ENCODE measurements at regions not wholly inside any gene's neighbourhood (a gene's known extent, or its start where the extent isn't known, plus 50 kb on each side); places are given as distances from the start of the nearest gene placed in this dataset.

GRCh38 chr7:53473371-53473770, 437.9 kb downstream of the POM121L12 start:
- no peaks in the 10 kb centered on the region for H3K27me3 Mint-ChIP-seq (ENCODE audit: insufficient read depth, unreplicated experiment)

GRCh38 chr7:53475776-53476175, 440.3 kb downstream of the POM121L12 start:
- no peak for DNase-seq
- ChIA-PET CTCF (no interaction called here), POLR2A (no interaction called here)
- Histone ChIP-seq H3K27me3 (replicated peaks; ENCODE audit: control insufficient read depth, insufficient read depth, low read length) (no peaks in the 10 kb centered on the region), H3K4me3 (ENCODE audit: low read depth, low read length) (no peak overlapping the region), H3K4me1 (no peaks in the 10 kb centered on the region), H3K36me3 (ENCODE audit: control insufficient read depth, insufficient read depth, low read length) (no peaks in the 10 kb centered on the region), H3K9me3 (no peaks in the 10 kb centered on the region)
- intact Hi-C loops (cut with micrococcal nuclease; ENCODE audit: unreplicated experiment), result no loop called here
- BruUV-seq (replicated peaks), result no TSS peak
- Mint-ChIP-seq H3K4me1 (ENCODE audit: low read depth, unreplicated experiment) (peaks cover 14% of the 10 kb centered on the region), H3K36me3 (ENCODE audit: insufficient read depth, unreplicated experiment) (no peaks in the 10 kb centered on the region), H3K27me3 (ENCODE audit: insufficient read depth, unreplicated experiment) (no peaks in the 10 kb centered on the region), H3K4me3 (ENCODE audit: unreplicated experiment) (no peak overlapping the region), H3K27ac (ENCODE audit: unreplicated experiment) (no peak overlapping the region), H3K9me3 (ENCODE audit: unreplicated experiment) (no peaks in the 10 kb centered on the region)
- TF ChIP-seq CTCF (IDR thresholded peaks at IDR 0.05; ENCODE audit: insufficient read depth in 1 of 2, low read depth in 1 of 2, low read length in 1 of 2, severe bottlenecking in 1 of 2, unreplicated experiment in 1 of 2), result no peak

More at GRCh38 chr7:53473371-53473770, 437.9 kb downstream of the POM121L12 start:
- H3K4me1 Mint-ChIP-seq (ENCODE audit: low read depth, unreplicated experiment), result peaks cover 14% of the 10 kb centered on the region
- Histone ChIP-seq H3K4me1 (no peaks in the 10 kb centered on the region), H3K4me3 (ENCODE audit: low read depth, low read length) (no peak overlapping the region), H3K27me3 (replicated peaks; ENCODE audit: control insufficient read depth, insufficient read depth, low read length) (no peaks in the 10 kb centered on the region), H3K36me3 (ENCODE audit: control insufficient read depth, insufficient read depth, low read length) (no peaks in the 10 kb centered on the region), H3K9me3 (no peaks in the 10 kb centered on the region)
- intact Hi-C loops (cut with micrococcal nuclease; ENCODE audit: unreplicated experiment), result no loop called here
- TF ChIP-seq CTCF (IDR thresholded peaks at IDR 0.05; ENCODE audit: insufficient read depth in 1 of 2, low read depth in 1 of 2, low read length in 1 of 2, severe bottlenecking in 1 of 2, unreplicated experiment in 1 of 2), result no peak
- no peaks in the 10 kb centered on the region for H3K9me3 Mint-ChIP-seq (ENCODE audit: unreplicated experiment)
- H3K27ac Mint-ChIP-seq (ENCODE audit: unreplicated experiment), result no peak overlapping the region
- DNase-seq, result no peak
- H3K36me3 Mint-ChIP-seq (ENCODE audit: insufficient read depth, unreplicated experiment), result no peaks in the 10 kb centered on the region
- no TSS peak for BruUV-seq (replicated peaks)
- ChIA-PET POLR2A (no interaction called here), CTCF (no interaction called here)
- no peak overlapping the region for H3K4me3 Mint-ChIP-seq (ENCODE audit: unreplicated experiment)

- BruUV-seq (replicated peaks), result no TSS peak
- H3K4me3 ChIP-seq (ENCODE audit: low read depth, low read length), result no peak overlapping the region
- CTCF ChIA-PET, result no interaction called here
- DNase-seq, result no peak
- no peak for TF ChIP-seq CTCF (IDR thresholded peaks at IDR 0.05; ENCODE audit: insufficient read depth in 1 of 2, low read depth in 1 of 2, low read length in 1 of 2, severe bottlenecking in 1 of 2, unreplicated experiment in 1 of 2)
- H3K9me3 Mint-ChIP-seq (ENCODE audit: unreplicated experiment), result no peaks in the 10 kb centered on the region
- H3K4me1 Mint-ChIP-seq (ENCODE audit: low read depth, unreplicated experiment), result peaks cover 14% of the 10 kb centered on the region
- POLR2A ChIA-PET, result no interaction called here
- no peaks in the 10 kb centered on the region for H3K36me3 ChIP-seq (ENCODE audit: control insufficient read depth, insufficient read depth, low read length)
- H3K27me3 ChIP-seq (replicated peaks; ENCODE audit: control insufficient read depth, insufficient read depth, low read length), result no peaks in the 10 kb centered on the region
- no peak overlapping the region for H3K4me3 Mint-ChIP-seq (ENCODE audit: unreplicated experiment)
- intact Hi-C loops (cut with micrococcal nuclease; ENCODE audit: unreplicated experiment), result no loop called here
- H3K9me3 ChIP-seq, result no peaks in the 10 kb centered on the region
- no peaks in the 10 kb centered on the region for H3K4me1 ChIP-seq
- no peaks in the 10 kb centered on the region for H3K27me3 Mint-ChIP-seq (ENCODE audit: insufficient read depth, unreplicated experiment)
- no peaks in the 10 kb centered on the region for H3K36me3 Mint-ChIP-seq (ENCODE audit: insufficient read depth, unreplicated experiment)
- H3K27ac Mint-ChIP-seq (ENCODE audit: unreplicated experiment), result no peak overlapping the region
Observed at GRCh38 chr7:53476566-53476965, 441.1 kb downstream of the POM121L12 start.

Data from Caco-2 (cell line).